ENCODE measurements at regions not wholly inside any gene's neighbourhood (a gene's known extent, or its start where the extent isn't known, plus 50 kb on each side); places are given as distances from the start of the nearest gene placed in this dataset.

DNA sequence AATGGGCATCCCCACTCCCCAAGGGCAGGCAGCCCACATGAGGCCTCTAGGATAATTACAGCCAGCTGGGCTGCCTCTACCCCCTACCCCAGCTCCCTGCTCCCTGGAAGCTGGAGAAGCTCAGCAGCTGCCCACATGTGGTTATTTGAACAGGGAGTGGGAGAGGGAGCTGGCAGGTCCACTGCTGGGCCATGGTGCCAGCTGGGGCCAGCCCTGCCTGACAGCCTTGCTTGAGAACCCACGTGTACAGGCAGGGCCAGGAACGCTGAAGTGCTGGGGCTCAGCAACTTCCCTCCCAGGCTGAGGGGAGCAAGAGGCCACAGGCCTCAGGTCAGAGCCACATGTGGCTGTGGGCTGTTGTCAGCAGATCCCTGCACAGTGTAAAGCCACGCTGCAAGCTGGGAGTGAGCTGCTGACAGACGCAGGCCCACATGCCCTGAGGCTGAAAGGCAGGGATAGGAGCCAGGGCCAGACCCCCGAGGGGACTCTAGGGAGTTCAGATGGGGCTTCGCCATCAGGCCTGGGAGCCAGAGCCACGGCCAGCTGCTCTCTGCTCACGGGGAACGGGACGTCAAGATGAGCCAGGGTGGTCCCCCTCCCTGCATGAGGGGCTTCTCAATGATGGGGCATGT, 129.0 kb downstream of the SYF2 start:
- DNase-seq, result no peak

DNA sequence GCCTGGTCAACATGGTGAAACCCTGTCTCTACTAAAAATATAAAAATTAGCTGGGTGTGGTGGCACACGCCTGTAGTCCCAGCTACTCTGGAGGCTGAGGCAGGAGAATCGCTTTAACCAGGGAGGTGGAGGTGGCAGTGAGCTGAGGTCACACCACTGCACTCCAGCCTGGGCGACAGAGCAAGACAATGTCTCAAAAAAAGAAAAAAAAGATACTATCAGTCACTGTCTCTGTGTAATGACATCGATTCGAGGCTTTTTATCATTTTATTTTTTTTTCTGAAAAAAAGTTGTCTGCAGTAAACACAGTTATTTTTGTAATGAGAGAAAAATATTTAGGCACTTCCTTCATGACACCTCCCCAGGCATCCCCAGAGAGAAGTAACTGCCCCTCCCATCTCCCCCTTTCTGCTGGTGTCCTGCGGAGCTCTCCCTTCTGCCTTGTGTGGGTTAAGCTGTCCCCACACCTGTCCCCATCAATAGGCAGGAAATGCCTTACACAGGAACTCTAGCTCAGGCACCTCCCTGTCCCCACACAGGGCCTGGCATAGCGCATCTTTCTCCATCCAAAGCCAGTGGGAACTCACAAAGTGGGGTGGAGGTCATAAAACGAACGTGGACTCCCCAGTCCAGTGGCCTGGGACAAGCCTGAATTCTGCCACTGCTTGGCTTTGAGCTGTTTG, 132.0 kb downstream of the SYF2 start:
- DNase-seq, result no peak

DNA sequence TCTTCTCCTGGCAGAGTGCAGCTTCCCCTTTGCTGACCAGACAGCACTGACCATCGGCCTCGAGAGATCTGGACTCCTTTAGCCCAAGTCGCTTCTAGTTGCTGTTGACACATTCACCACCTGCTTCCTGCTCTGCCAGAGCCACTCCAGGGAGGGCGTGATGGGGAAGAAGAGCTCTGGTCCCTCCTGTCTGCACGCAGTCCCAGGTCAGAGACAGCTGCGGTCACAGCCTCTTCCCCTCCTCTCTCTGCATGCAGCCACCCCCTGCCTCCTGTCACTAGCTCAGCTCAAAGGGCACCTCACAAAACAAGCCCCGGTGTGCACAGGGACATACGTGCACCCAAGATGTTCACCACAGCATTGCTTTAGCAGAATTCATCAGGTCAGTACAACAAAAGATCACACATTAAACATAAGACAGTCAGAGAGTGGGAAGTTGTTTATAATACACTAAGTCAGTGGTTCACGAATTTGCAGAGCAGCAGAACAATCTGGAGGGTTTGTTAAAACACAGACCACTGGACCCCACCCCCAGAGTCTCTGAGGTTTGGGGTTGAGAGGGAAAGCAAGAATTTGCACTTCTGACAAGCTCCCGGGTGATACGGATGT, 132.9 kb downstream of the SYF2 start:
- DNase-seq, result peak; percentile 82 to 85

DNA sequence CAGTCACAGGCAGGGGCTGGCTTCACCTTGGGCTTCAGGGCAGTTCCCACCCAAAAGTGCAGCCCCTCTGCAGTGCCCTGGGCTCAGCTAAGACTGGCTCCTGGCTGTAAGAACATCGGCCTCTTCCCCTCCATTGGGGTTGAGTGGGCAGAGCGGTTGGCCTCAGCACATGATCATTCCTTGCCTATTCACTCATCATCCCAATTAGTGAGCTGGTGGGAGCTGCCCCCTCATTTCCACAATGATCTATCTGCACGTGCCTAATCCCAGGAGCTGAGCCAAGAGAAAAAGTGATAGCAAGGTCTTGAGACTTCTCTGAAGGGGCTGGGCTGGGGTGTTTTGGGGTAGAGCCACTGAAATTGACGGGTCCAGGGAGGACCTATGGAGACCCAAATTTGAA, 133.6 kb downstream of the SYF2 start:
- DNase-seq, result no peak

DNA sequence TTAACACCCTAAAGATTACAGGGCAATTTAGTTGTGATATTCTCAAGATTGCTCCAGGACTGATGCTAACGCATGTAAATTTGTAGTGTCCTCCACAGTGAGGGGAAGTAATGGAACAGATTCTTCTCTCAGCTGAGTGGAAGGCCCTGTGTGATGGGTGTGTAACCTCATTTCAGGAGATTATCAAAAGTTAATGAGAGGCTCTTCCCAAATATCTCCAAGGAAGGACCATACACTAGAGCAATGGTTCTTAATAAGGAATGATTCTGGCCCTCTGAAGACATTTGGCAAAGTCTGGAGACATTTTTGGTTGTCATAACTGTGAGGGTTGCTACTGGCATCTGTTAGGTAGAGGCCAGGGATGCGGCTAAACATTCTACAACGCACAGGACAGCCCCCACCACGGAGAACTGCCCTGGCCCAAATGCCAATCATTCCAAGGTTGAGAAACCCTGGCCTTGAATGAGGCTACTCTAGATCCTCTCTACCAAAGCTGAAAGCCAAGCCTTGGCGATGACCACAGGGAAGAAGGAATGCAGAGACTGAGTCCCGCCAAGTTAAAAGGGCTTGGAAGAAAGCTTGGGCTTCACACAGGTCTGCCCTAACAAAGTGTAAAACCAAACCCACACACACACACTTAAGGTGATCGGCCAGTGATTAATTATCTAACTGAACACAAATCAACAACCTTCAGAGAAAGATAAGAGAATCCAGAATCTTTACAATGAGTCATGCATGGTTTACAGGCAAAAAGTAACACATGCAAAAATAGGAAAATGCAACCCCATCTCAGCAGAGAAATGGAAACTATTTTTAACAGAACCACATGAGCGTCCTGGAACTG, 135.8 kb downstream of the SYF2 start:
- no peak for DNase-seq

DNA sequence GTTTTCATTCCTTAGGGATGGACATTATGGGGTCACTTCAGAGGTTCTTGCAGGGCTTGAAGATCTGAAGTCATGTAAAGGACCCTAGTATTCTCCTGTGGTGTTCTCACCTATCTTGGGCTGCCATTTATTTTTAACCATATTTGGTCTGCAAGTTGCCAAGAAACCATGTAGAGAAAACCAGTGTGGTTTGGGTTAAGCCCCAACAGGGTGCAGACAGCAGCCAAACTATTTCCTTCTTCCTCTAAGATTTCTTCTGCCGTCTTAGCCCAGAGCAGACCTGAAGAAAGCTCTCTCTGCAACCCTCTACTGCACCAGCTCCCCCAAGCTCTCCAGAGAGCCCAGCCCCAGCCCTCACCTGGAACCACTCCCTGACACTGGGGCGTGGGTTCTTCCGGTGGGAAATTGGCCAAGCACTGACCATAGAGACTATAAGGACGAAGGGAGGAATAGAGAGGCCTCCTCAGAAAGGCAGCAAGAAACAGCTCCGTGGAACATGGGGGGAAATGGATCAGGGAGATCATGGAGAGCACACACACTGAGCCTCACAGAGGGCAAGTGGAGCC, 136.6 kb downstream of the SYF2 start:
- peak; percentile 61 to 73 for DNase-seq

DNA sequence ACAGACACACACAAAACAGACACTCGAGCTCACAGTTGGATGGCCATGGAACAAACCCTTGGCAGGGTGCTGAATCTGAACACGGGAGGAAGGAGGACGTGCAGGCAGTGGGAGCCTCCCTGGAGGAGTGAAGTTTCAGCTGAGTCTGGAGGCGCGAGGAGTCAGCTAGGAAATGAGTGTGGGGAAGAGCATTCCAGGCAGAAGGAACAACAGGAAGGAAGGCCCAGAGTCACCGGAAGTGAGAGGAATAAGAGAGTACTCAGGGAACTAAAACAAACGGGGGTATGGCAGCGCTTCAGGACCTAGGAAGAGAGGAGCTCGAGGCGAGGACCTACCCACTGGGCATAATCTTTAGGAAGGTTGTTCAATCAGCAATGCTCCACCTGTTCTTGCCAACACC, 137.3 kb downstream of the SYF2 start:
- no peak for DNase-seq

DNA sequence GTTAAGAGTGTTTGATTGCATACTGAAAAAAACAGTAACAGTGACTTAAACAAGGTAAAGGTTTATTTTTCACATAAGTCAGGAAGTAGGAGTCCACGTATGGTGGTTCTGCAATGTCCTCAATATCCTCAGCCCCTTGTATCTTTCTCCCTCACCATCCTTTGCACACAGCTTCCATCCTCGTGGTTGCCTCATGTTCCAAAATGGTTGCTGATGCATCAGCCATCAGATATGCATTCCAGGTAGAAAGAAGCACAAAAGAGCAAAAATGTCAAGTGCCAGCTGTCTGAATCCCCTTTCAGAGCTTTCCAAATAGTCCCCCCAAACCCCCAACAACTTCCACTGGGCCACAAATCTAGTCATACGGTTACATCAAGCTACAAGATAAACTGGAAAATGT, 138.1 kb downstream of the SYF2 start:
- no peak for DNase-seq

DNA sequence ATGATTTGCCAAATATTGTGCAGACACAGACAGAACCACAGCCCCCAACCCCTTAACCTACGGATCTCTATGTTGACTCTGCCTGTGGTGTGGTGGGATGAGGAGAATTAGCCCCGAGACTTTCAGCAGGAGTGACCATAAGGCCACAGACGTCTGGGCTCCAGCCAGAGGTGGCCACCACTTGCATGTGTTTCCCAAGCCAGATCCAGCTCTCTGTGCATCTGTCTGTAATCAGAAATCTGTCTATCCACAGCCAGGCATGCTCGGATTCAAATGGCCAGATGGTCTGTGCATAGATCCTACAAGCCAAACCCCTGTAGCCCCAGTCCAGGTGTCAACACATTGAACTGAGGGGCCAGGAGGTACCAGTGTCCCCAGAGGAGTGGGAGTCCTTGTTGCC, 140.6 kb downstream of the SYF2 start:
- DNase-seq, result no peak

DNA sequence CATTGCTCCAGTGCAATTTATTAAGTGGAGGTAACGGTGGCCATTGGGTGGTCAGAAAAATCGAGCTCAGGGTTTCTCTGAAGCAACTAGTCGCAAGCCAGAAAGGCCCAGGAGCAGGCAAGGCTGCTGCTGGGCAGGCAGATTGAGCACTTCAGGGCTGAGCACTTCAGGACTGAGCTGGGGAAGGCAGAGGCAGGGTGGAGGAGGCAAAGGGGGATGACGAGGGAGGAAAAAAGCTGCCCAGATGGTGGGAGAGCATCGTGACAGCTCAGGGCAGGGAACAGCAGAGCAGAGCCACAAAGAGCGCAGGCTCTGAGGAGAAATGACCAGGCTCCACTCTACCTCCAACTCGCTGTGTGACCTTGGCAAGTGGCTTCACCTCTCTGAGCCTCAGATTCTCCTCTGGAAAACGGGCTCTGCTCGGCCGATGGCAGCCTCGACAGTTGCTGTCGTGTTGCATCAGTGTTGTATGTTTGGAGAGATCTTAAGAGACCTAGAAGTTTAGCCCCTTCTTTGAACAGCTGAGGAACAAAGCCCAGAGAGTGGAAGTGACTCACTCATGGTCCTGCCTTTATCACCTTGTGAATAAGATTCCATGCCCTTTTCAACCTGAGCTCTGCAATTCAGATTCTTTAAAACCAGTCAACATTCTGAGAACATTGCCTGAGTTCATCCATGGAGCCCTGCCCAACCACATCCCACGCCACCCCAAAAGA, 141.4 kb downstream of the SYF2 start:
- DNase-seq, result no peak

DNA sequence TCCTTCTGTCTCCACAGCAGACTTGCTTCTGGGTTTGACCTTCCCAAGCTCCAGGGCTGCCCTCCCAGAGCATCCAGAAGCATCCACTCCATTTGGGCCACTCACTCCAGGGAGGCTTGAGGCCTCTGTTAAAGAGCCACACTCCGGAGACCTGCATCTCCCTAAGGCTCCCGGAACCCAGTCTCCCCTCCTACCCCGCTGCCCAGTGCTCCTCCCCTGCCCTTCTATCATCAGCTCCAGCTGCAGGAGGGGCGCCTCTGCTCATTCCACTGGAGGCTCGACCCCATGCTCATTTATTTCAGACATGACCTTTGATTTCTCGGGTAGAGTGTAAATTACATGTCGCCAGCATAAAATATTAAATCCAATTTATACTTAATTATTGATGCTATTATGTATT, 142.5 kb downstream of the SYF2 start:
- DNase-seq, result no peak

DNA sequence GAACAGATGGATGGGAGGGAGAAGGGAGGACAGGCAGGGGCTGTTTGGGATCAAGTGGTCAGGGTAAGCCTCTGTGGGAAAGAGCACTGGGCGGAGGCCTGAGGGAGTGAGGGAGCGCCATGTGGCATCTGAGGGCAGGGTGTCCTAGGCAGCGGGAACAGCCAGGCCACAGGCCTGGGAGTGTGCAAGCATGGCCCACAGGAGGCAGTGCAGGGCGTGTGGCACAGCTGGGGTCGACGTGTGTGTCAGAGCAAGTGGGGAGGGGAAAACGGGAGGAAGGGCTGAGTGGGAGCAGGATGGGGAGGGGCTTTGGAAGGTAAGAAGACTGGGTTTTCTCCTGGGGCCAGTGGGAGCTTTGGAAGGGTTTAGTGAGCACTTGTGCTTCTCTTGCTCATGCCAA, 143.4 kb downstream of the SYF2 start:
- DNase-seq, result no peak

DNA sequence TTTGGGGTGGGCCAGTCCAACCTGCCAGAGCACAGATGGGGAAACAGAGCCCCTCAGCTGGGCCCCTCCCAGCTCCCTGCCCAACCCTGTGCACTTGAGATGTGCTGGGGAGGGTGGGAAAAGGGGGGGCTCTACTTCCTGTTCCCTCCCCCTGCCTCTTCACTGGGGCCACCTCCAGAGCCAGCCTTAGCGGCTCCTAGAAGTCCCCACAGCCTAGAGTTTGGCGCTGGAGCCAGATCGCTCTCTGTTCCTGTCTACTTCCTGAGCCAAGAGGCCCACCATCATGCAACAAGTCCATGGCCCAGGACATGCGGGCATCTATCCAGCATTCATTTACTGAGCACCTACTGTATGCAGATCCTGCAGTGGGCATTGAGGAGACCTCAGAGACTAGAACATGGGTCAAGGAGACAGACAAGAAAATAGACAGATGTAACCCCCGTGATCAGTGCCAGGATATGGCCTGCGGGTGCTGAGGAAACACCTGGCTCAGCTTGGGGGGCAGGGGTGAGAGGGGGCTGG, 144.1 kb downstream of the SYF2 start:
- no peak for DNase-seq

DNA sequence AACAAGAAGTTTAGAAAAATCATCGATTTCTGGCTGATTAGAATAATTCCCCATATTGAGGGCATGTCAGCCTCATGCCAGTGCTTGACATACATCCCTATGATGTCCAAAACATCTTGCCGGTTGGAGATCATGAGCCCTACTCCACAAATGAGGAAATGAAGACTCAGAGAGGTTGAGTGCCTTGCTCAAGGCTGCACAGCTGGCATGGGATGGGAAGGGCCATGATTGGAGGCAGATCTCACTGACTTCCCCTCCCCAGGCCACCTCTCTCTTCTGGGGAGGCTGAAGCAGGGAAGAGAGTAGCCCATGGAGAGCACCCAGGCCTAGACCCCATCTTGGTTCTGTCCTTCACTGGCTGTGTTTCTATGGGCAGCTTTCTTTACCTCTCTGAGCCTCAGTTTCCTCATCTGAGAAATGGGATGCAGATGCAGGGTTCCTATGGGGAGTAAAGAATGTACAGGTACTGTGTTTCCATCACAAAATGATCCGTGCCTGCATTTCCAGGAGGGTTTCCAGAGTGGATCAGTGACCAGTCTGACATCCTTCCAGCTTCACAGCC, 145.7 kb downstream of the SYF2 start:
- no peak for DNase-seq

DNA sequence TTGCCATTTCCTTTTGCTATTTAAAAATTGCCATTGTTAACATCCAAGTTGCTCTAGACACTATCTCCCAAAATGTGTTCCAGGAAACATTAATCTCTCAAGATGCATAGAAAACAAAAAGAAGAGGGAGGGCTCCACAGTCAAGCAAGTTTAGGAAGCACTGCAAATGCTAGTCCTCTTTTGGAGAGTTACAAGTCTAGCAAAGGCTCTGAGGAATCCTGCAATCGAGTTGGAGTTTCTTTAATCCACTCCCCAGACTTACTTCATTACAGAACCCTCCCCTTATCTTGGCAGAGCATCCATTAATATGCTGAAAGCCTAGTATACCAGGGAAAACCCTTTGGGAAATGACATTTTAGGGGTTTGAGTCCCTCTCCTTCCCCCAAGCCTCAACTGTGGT, 147.9 kb downstream of the SYF2 start:
- DNase-seq, result no peak

DNA sequence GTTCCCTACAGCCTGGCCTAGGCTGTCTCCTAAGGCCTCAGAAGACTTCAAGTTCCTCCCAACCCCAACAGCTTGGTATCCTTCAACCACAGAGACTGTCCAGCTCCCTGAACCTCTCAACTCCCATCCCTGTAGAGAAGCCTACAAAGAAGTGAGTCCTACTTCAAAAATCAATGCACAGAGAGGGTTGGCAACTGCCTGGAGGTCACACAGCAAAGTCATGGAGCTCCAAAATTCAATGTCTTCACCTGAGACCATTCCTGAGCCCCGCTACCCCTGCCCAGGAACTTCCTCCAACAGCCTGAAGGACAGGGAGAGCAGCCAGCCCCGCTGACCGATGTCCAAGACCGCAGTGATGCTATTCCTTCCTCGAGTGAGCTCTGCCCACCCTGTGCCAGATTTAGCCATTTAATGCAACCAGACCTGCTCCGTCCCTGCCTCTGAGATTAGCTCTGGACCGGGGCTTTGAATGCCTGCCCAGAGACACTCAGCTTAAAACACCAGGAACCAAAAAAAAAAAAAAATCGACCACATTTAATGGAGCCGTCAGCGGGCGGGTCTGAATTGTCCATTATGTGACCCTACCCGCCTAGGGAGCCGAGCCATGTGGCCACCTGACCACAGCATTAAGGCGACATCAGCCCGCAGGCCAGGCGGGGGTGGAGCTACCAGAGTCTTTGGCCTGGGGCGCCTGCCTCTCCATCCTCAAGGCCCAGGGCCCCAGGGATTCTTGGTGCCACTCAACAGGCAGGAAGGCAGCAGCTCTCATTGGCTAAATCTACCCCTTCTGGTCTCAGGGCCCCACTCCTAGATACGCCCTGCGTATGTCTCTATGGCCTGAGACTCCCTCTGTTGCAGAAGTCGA, 148.6 kb downstream of the SYF2 start:
- DNase-seq, result no peak

DNA sequence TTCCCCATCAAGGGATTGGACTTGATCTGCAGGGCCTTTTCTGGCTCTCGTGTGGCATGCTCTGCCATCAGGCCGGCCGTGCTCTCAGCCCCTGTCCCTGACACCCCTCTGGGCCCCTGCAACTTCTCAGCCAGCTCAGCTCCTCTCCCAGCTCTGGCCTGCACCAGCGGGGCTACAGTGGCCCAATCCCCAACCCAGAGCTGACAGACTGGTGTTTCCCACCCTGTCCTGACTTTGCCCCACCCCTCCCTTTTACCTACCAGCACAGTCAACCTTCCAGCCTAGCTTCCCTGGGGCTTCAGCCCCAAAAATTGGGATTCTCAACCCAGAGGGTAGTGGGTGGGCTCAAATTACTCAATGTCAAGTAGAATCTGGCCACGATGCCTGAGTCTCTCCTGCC, 149.3 kb downstream of the SYF2 start:
- no peak for DNase-seq

DNA sequence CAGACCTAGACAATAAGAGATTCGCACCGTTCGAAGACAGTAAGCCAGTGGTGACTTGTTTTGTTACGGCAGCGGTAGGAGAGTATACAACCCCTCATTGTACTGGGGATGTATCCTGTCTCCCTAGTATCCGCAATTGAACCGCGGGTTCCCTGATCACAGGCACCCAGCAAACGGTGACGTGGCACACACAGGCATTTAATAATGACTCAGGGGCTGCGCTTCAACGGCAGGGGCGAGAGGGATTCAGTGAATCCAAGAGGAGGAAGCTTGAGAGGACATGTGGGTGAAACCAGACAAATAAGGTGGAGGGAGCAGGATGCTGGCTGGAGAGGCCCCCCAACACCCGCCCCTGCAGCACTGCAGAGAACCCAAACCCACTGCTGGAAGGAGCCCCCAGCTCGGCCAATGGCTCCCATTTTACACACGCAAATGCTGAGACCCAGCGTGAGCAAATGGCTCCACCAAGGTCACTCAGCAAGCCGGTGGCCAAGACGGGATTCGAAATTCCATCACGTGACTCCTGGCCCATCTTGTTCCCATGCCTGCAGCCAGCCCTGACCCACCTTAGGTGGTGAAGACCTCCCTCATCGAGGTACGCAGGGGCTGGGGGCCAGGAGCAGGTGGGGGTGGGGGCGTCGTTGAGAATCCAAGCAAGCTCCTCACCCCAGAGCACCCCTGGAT, 149.9 kb downstream of the SYF2 start:
- DNase-seq, result no peak

DNA sequence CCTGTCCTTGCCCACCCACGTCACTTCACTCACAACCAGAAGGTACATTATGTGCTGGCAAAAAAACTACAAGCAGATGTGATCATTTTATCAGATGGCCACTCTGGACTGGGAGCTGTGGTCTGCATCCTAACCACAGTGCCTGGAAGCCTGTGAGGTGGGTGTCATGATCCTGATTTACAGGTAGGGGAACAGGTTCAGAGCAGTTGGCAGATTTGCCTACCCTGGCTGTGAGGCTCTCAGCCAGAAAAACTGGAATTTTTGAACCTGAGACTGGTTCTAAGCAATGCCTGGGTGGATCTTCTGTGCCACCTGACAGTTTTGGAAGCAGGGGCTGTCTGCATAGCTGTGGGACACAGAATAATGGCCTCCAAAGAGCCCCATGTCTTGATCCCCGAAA, 150.8 kb downstream of the SYF2 start:
- DNase-seq, result no peak

Measured in Kasumi-1 (cell line).